Stimulated activated effector memory CD8-positive, alpha-beta T cell treated with anti-CD3 and anti-CD28 coated beads, Interleukin-12 subunit alpha, Interleukin-12 subunit beta, amount 100 ng/mL, for 72 hours (primary cell): ENCODE measurements at regions not wholly inside any gene's neighbourhood (a gene's known extent, or its start where the extent isn't known, plus 50 kb on each side); places are given as distances from the start of the nearest gene placed in this dataset.

ENCODE experiments used
- ATAC-seq: fragments of 150-1000 bp; cut with Tn5 transposase; 2 replicates; pipeline ENCODE4 v1.10.0; 2021
- DNase-seq, 2 donors: peaks; one replicate each; pipeline ENCODE4 v3.0.0; 2021 to 2022; ENCODE audit warnings: low spot score in 2 of 2
- H3K27ac Mint-ChIP-seq: one replicate; pipeline ENCODE4 v1.8.0; 2022; ENCODE audit warnings: mild to moderate bottlenecking, mixed read lengths
- H3K36me3 Mint-ChIP-seq: one replicate; pipeline ENCODE4 v1.8.0; 2022; ENCODE audit warnings: mild to moderate bottlenecking, mixed read lengths
- H3K4me1 Mint-ChIP-seq: one replicate; pipeline ENCODE4 v1.8.0; 2022; ENCODE audit warnings: mixed read lengths
- H3K4me3 Mint-ChIP-seq: one replicate; pipeline ENCODE4 v1.8.0; 2022; ENCODE audit warnings: mild to moderate bottlenecking, mixed read lengths
- H3K9me3 Mint-ChIP-seq: one replicate; pipeline ENCODE4 v1.8.0; 2022; ENCODE audit warnings: mixed read lengths

- no peaks in the 10 kb centered on the region for H3K4me1 Mint-ChIP-seq
- ATAC-seq (no peak), DNase-seq (no peak)
- H3K4me3 Mint-ChIP-seq: no peak overlapping the region
- no peak overlapping the region for H3K27ac Mint-ChIP-seq
- H3K36me3 Mint-ChIP-seq: no peaks in the 10 kb centered on the region
- peaks cover 4% of the 10 kb centered on the region for H3K9me3 Mint-ChIP-seq
These were observed 110.3 kb downstream of the COL6A6 start for GRCh38 chr3:130627143-130627855.

- Mint-ChIP-seq H3K36me3 (no peaks in the 10 kb centered on the region), H3K4me3 (no peak overlapping the region)
- DNase-seq: no peak
These were observed 110.9 kb downstream of the COL6A6 start for GRCh38 chr3:130627882-130628281.

More at GRCh38 chr3:130627882-130628281, 110.9 kb downstream of the COL6A6 start:
- H3K4me1 Mint-ChIP-seq: no peaks in the 10 kb centered on the region
- peaks cover 4% of the 10 kb centered on the region for H3K9me3 Mint-ChIP-seq
- no peak for ATAC-seq
- H3K27ac Mint-ChIP-seq: no peak overlapping the region
